GM21737 (cell line): ENCODE measurements at regions not wholly inside any gene's neighbourhood (a gene's known extent, or its start where the extent isn't known, plus 50 kb on each side); places are given as distances from the start of the nearest gene placed in this dataset.
"Not testable (repeated sequence)": the region's sequence is repeated elsewhere in the genome, so short reads cannot be mapped to it uniquely, and the experiment has no call there.

Source experiments
- ATAC-seq: cut with Tn5 transposase; IDR thresholded peaks from one replicate; pipeline ENCODE4 v1.9.1; 2021; ENCODE audit warnings: mild to moderate bottlenecking, moderate library complexity; ENCODE audit not compliant: unreplicated experiment

GRCh38 chr22:25407859-25408229 is 156.6 kb upstream of the GRK3 start:
- ATAC-seq: no peak

GRCh38 chr22:25409240-25409639 is 155.2 kb upstream of the GRK3 start:
- ATAC-seq: no peak

- ATAC-seq: no peak
These were observed 153.6 kb upstream of the GRK3 start for GRCh38 chr22:25410849-25411248.

GRCh38 chr22:25413620-25414019 is 150.9 kb upstream of the GRK3 start:
- ATAC-seq: no peak

- ATAC-seq: not testable (repeated sequence)
These were observed 148.7 kb upstream of the GRK3 start for GRCh38 chr22:25415731-25416130.

- not testable (repeated sequence) for ATAC-seq
These were observed 146.6 kb upstream of the GRK3 start for GRCh38 chr22:25417826-25418225.

- no peak for ATAC-seq
These were observed 145.0 kb upstream of the GRK3 start for GRCh38 chr22:25419247-25420113.

GRCh38 chr22:25420114-25420441 is 144.4 kb upstream of the GRK3 start:
- ATAC-seq: not testable (repeated sequence)

- ATAC-seq: no peak
These were observed 144.0 kb upstream of the GRK3 start for GRCh38 chr22:25420471-25420924.

- ATAC-seq: no peak
These were observed 143.3 kb upstream of the GRK3 start for GRCh38 chr22:25420925-25421904.

GRCh38 chr22:25426530-25427308 is 137.8 kb upstream of the GRK3 start:
- ATAC-seq: not testable (repeated sequence)

GRCh38 chr22:25431637-25432342 is 132.7 kb upstream of the GRK3 start:
- ATAC-seq: not testable (repeated sequence)

GRCh38 chr22:25433381-25433970 is 131.0 kb upstream of the GRK3 start:
- not testable (repeated sequence) for ATAC-seq

GRCh38 chr22:25437414-25438160 is 126.9 kb upstream of the GRK3 start:
- ATAC-seq: no peak

GRCh38 chr22:25447067-25447685 is 117.3 kb upstream of the GRK3 start:
- ATAC-seq: no peak

- ATAC-seq: peak; percentile 80
These were observed 116.6 kb upstream of the GRK3 start for GRCh38 chr22:25447686-25448434.

GRCh38 chr22:25448435-25449051 is 115.9 kb upstream of the GRK3 start:
- ATAC-seq: no peak
